Heart left ventricle (tissue), 13 donors: ENCODE measurements at regions not wholly inside any gene's neighbourhood (a gene's known extent, or its start where the extent isn't known, plus 50 kb on each side); places are given as distances from the start of the nearest gene placed in this dataset.

Experiments
- CTCF ChIP-seq, 12 donors: fragments of 200-600 bp; sonication (generic) in 4 of 12; IDR thresholded peaks; one replicate each; pipeline versions ENCODE4 v1.5.0 to v1.8.0; 2018 to 2022; ENCODE audit warnings: antibody characterized with exemption in 12 of 12, mild to moderate bottlenecking in 5 of 12
- POLR2A ChIP-seq, 2 donors: fragments of 450-650 bp; IDR thresholded peaks; one replicate each; pipeline ENCODE4 v1.6.1; 2017; ENCODE audit warnings: antibody characterized with exemption in 2 of 2, mild to moderate bottlenecking in 2 of 2, moderate library complexity in 2 of 2
- donor health status: ischemic (EF 13 %, LVEDD 7.1; RV severe dilation, severe dysfunction).
- donor health status: DM: no; HTN: yes; CAD: no.
- donor health status: DM: no; HTN: no; CAD: no.
- donor health status: ischemic (EF 25% LVEDD 6.9; RV normal size, moderate dysfunction).
- donor health status: ischemic (EF 25% LVEDD 5.7; RV mildly dilated, moderate dysfunction).
- donor health status: ischemic (EF 35%, LVEDD 5.7; RV mildly dilated, moderate dysfunction).
- donor health status: nonischemic (EF 11% LVEDD 7.7; RV severe dilation, severe dysfunction).
- donor health status: DM: yes; HTN: yes; CAD: no.
- donor health status: PGD.
- donor health status: ischemic (EF 29% LVEDD 5.4; RV normal size, mild dysfunction).
- donor health status: nonischemic (EF 23%, LVEDD 6.1; RV moderate dilation, normal function).

- TF ChIP-seq CTCF (IDR thresholded peaks at IDR 0.05) (no peak), POLR2A (IDR thresholded peaks at IDR 0.05) (no peak)
Observed at GRCh38 chr3:106339551-106339950, 470.7 kb upstream of the CBLB start.
